ENCODE measurements at regions not wholly inside any gene's neighbourhood (a gene's known extent, or its start where the extent isn't known, plus 50 kb on each side); places are given as distances from the start of the nearest gene placed in this dataset.

DNA sequence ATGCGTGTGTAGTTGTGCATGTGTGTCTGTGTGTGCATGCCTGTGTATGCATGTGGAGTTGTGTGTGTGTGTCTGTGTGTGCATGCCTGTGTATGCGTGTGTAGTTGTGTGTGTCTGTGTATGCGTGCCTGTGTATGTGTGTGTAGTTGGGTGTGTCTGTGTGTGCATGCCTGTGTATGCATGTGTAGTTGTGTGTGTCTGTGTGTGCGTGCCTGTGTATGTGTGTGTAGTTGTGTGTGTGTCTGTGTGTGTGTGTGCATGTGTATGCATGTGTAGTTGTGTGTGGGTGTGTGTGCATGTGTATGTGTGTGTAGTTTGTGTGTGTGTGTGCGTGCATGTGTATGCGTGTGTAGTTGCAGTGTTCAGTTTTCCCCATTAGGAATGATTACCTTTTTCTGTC lies 162.0 kb downstream of the URB2 start:
- TF ChIP-seq, protein P1, sequence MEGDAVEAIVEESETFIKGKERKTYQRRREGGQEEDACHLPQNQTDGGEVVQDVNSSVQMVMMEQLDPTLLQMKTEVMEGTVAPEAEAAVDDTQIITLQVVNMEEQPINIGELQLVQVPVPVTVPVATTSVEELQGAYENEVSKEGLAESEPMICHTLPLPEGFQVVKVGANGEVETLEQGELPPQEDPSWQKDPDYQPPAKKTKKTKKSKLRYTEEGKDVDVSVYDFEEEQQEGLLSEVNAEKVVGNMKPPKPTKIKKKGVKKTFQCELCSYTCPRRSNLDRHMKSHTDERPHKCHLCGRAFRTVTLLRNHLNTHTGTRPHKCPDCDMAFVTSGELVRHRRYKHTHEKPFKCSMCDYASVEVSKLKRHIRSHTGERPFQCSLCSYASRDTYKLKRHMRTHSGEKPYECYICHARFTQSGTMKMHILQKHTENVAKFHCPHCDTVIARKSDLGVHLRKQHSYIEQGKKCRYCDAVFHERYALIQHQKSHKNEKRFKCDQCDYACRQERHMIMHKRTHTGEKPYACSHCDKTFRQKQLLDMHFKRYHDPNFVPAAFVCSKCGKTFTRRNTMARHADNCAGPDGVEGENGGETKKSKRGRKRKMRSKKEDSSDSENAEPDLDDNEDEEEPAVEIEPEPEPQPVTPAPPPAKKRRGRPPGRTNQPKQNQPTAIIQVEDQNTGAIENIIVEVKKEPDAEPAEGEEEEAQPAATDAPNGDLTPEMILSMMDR (IDR thresholded peaks at IDR 0.05) = no peak
- no peak for TF ChIP-seq POLR2A (IDR thresholded peaks at IDR 0.05)
